ENCODE measurements at regions not wholly inside any gene's neighbourhood (a gene's known extent, or its start where the extent isn't known, plus 50 kb on each side); places are given as distances from the start of the nearest gene placed in this dataset.

DNA sequence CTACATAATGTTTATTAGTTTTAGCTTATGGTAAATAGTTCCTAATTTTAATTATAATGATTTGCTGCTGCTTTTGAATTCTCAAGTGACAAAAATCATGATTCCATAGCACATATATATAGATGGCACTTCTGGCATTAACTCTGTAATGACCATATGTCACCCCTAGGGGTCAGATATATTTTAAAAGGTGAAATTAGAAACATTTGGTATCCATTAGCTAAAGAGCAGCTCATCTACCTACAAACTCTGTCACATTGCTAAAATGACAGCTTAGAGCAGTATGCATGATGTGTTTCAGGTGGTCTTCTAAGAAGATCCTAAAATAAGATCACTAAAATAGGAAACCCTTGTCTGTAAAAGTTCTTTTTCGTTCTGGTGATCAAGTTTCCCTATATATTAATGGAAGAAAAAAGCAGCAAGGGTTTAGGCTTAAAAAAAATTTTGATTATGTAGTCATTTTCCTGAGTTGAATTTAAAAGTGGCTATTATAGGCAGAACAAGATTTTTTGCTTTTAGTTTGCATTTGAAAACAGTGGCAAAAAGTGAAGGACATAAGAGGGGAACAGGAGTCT, 157.7 kb upstream of the POU5F2 start:
- no peaks in the 10 kb centered on the region for H3K27me3 ChIP-seq (ENCODE audit: control insufficient read depth in 1 of 2, insufficient read depth in 2 of 2, low read length in 2 of 2)
- H3K4me2 ChIP-seq (ENCODE audit: low read depth, low read length): no peak overlapping the region
- no peak for DNase-seq (ENCODE audit: low spot score)
- ATAC-seq: peak; percentile 62
- H3K36me3 ChIP-seq (replicated peaks in 1 of 2; ENCODE audit: control insufficient read depth in 1 of 2, insufficient read depth in 2 of 2, low read length in 2 of 2): no peaks in the 10 kb centered on the region
- no peak overlapping the region for H3K4me3 ChIP-seq (replicated peaks in 1 of 3; ENCODE audit: insufficient read depth in 1 of 3, low read depth in 2 of 3, low read length in 3 of 3)
- H2AFZ ChIP-seq (ENCODE audit: low read length): no peak overlapping the region
- CTCF ChIA-PET (ENCODE audit: low intra/inter-chr PET ratio, low total read pairs): no interaction called here
- TF ChIP-seq ATF7 (IDR thresholded peaks at IDR 0.05): no peak
- no peak for TF ChIP-seq ATF7 (CRISPR knock-in tag; IDR thresholded peaks at IDR 0.05)
- TF ChIP-seq, protein P1, sequence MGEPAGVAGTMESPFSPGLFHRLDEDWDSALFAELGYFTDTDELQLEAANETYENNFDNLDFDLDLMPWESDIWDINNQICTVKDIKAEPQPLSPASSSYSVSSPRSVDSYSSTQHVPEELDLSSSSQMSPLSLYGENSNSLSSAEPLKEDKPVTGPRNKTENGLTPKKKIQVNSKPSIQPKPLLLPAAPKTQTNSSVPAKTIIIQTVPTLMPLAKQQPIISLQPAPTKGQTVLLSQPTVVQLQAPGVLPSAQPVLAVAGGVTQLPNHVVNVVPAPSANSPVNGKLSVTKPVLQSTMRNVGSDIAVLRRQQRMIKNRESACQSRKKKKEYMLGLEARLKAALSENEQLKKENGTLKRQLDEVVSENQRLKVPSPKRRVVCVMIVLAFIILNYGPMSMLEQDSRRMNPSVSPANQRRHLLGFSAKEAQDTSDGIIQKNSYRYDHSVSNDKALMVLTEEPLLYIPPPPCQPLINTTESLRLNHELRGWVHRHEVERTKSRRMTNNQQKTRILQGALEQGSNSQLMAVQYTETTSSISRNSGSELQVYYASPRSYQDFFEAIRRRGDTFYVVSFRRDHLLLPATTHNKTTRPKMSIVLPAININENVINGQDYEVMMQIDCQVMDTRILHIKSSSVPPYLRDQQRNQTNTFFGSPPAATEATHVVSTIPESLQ (CRISPR knock-in tag; conservative IDR thresholded peaks at IDR 0.05): no peak
- TF ChIP-seq TEAD3 (CRISPR knock-in tag; optimal IDR thresholded peaks at IDR 0.05; ENCODE audit: borderline replicate concordance): no peak
- TF ChIP-seq, protein P2, sequence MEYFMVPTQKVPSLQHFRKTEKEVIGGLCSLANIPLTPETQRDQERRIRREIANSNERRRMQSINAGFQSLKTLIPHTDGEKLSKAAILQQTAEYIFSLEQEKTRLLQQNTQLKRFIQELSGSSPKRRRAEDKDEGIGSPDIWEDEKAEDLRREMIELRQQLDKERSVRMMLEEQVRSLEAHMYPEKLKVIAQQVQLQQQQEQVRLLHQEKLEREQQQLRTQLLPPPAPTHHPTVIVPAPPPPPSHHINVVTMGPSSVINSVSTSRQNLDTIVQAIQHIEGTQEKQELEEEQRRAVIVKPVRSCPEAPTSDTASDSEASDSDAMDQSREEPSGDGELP (IDR thresholded peaks at IDR 0.05; ENCODE audit: borderline replicate concordance, low read depth): peak; percentile 1; the same call in 1 of the 2 replicates
- no peak for TF ChIP-seq PCBP1 (IDR thresholded peaks at IDR 0.05; ENCODE audit: borderline replicate concordance, low read depth, low read length)
- TF ChIP-seq, protein P3, sequence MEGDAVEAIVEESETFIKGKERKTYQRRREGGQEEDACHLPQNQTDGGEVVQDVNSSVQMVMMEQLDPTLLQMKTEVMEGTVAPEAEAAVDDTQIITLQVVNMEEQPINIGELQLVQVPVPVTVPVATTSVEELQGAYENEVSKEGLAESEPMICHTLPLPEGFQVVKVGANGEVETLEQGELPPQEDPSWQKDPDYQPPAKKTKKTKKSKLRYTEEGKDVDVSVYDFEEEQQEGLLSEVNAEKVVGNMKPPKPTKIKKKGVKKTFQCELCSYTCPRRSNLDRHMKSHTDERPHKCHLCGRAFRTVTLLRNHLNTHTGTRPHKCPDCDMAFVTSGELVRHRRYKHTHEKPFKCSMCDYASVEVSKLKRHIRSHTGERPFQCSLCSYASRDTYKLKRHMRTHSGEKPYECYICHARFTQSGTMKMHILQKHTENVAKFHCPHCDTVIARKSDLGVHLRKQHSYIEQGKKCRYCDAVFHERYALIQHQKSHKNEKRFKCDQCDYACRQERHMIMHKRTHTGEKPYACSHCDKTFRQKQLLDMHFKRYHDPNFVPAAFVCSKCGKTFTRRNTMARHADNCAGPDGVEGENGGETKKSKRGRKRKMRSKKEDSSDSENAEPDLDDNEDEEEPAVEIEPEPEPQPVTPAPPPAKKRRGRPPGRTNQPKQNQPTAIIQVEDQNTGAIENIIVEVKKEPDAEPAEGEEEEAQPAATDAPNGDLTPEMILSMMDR (CRISPR knock-in tag; IDR thresholded peaks at IDR 0.05): peak; percentile 20
- TF ChIP-seq ZNF20 (CRISPR knock-in tag; IDR thresholded peaks at IDR 0.05): no peak
- no peaks in the 10 kb centered on the region for H4K20me1 ChIP-seq (ENCODE audit: insufficient read depth, low read length)
- H3K4me1 ChIP-seq (ENCODE audit: insufficient read depth, low read length): peaks cover 42% of the 10 kb centered on the region
- BruUV-seq (replicated peaks): no TSS peak
- intact Hi-C loops (cut with micrococcal nuclease; ENCODE audit: unreplicated experiment) (no loop called here), in situ Hi-C loops (cut with HindIII; ENCODE audit: extremely low pct_ligation_motif_present, low pct_unique_long_range_greater_than_20kb) (no loop called here)
- H3K9me3 ChIP-seq (ENCODE audit: low read length): no peaks in the 10 kb centered on the region
- H3K27ac ChIP-seq (ENCODE audit: extremely low read length, insufficient read depth, low read length): no peak overlapping the region
- no peak overlapping the region for H3K9ac ChIP-seq (ENCODE audit: insufficient read depth, low read depth, low read length)
- POLR2A ChIA-PET: no interaction called here
- WGBS (ENCODE audit: low lambda C conversion rate): 95% methylated on average over 1 of the region's 1 CpG
- no peak for FAIRE-seq
- no peaks in the 10 kb centered on the region for H3K79me2 ChIP-seq (ENCODE audit: insufficient read depth, low read length)

All from HepG2 (cell line).